ENCODE measurements at regions not wholly inside any gene's neighbourhood (a gene's known extent, or its start where the extent isn't known, plus 50 kb on each side); places are given as distances from the start of the nearest gene placed in this dataset.
"Not testable (repeated sequence)": the region's sequence is repeated elsewhere in the genome, so short reads cannot be mapped to it uniquely, and the experiment has no call there.

- not testable (repeated sequence) for H3K4me1 Mint-ChIP-seq; H3K27me3 Mint-ChIP-seq (ENCODE audit: insufficient read depth, low read depth, poor library complexity); DNase-seq (ENCODE audit: low spot score); H3K27me3 ChIP-seq (ENCODE audit: insufficient read depth); H3K4me3 Mint-ChIP-seq; H3K4me1 ChIP-seq (ENCODE audit: insufficient read depth); H3K27ac Mint-ChIP-seq; H3K27ac ChIP-seq (ENCODE audit: low read depth); H4K20me1 ChIP-seq (replicated peaks; ENCODE audit: insufficient read depth); ATAC-seq; H3K79me2 ChIP-seq (replicated peaks; ENCODE audit: insufficient read depth); H3K36me3 ChIP-seq (ENCODE audit: insufficient read depth); H3K4me2 ChIP-seq; H3K4me3 ChIP-seq; H2AFZ ChIP-seq; H3K9me2 ChIP-seq (ENCODE audit: insufficient read depth); H3F3A ChIP-seq (replicated peaks; ENCODE audit: low read depth)
- H3K36me3 Mint-ChIP-seq (ENCODE audit: low read depth), result peaks cover 13% of the 10 kb centered on the region; the same call in 2 of the 3 replicates
- peaks cover 20% of the 10 kb centered on the region; the same call in 2 of the 3 replicates for H3K9me3 Mint-ChIP-seq
These were observed 299.3 kb downstream of the SLC7A11 start for GRCh38 chr4:137942815-137943214.

GRCh38 chr4:137942015-137942515, 300.1 kb downstream of the SLC7A11 start:
- not testable (repeated sequence) for DNase-seq (ENCODE audit: low spot score); H3K36me3 ChIP-seq (ENCODE audit: insufficient read depth); H3K27me3 Mint-ChIP-seq (ENCODE audit: insufficient read depth, low read depth, poor library complexity); H3K27me3 ChIP-seq (ENCODE audit: insufficient read depth); H3K4me2 ChIP-seq; H3K27ac ChIP-seq (ENCODE audit: low read depth); H3K4me1 ChIP-seq (ENCODE audit: insufficient read depth); H3K4me3 Mint-ChIP-seq; H3K9me2 ChIP-seq (ENCODE audit: insufficient read depth); H3K79me2 ChIP-seq (replicated peaks; ENCODE audit: insufficient read depth); H3K4me3 ChIP-seq; H4K20me1 ChIP-seq (replicated peaks; ENCODE audit: insufficient read depth); H3F3A ChIP-seq (replicated peaks; ENCODE audit: low read depth); ATAC-seq; H3K27ac Mint-ChIP-seq; H3K4me1 Mint-ChIP-seq; H2AFZ ChIP-seq
- Mint-ChIP-seq H3K36me3 (ENCODE audit: low read depth) (peaks cover 13% of the 10 kb centered on the region; the same call in 2 of the 3 replicates), H3K9me3 (peaks cover 20% of the 10 kb centered on the region; the same call in 2 of the 3 replicates)

GRCh38 chr4:137934911-137935310, 307.2 kb downstream of the SLC7A11 start:
- H3K4me1 Mint-ChIP-seq, result no peaks in the 10 kb centered on the region
- ATAC-seq, result no peak

More at GRCh38 chr4:137934911-137935310, 307.2 kb downstream of the SLC7A11 start:
- peaks cover 1% of the 10 kb centered on the region; the same call in 1 of the 3 replicates for H3K9me3 Mint-ChIP-seq
- 0 out of 2 replicates have a peak overlapping the region, but pooled peaks have one; percentile 13 for H3K27ac Mint-ChIP-seq
- no peak for DNase-seq (ENCODE audit: low spot score)
- peaks cover 2% of the 10 kb centered on the region for H3K27me3 Mint-ChIP-seq (ENCODE audit: insufficient read depth, low read depth, poor library complexity)
- H3K4me3 Mint-ChIP-seq, result no peak overlapping the region
- H3K4me2 ChIP-seq, result no peak overlapping the region
- H3K27me3 ChIP-seq (ENCODE audit: insufficient read depth), result no peaks in the 10 kb centered on the region
- no peaks in the 10 kb centered on the region for H3K79me2 ChIP-seq (replicated peaks; ENCODE audit: insufficient read depth)
- H3K9me2 ChIP-seq (ENCODE audit: insufficient read depth), result no peaks in the 10 kb centered on the region
- H2AFZ ChIP-seq, result no peak overlapping the region
- TF ChIP-seq NANOG (IDR thresholded peaks at IDR 0.05; ENCODE audit: borderline replicate concordance) (no peak), ZNF114 (CRISPR knock-in tag; IDR thresholded peaks at IDR 0.05) (no peak), ZNF331 (CRISPR knock-in tag; IDR thresholded peaks at IDR 0.05; ENCODE audit: low read depth) (no peak)
- TF ChIP-seq, protein P1, sequence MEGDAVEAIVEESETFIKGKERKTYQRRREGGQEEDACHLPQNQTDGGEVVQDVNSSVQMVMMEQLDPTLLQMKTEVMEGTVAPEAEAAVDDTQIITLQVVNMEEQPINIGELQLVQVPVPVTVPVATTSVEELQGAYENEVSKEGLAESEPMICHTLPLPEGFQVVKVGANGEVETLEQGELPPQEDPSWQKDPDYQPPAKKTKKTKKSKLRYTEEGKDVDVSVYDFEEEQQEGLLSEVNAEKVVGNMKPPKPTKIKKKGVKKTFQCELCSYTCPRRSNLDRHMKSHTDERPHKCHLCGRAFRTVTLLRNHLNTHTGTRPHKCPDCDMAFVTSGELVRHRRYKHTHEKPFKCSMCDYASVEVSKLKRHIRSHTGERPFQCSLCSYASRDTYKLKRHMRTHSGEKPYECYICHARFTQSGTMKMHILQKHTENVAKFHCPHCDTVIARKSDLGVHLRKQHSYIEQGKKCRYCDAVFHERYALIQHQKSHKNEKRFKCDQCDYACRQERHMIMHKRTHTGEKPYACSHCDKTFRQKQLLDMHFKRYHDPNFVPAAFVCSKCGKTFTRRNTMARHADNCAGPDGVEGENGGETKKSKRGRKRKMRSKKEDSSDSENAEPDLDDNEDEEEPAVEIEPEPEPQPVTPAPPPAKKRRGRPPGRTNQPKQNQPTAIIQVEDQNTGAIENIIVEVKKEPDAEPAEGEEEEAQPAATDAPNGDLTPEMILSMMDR (conservative IDR thresholded peaks at IDR 0.05; ENCODE audit: low read depth in 2 of 2), result no peak
- H3K27ac ChIP-seq (ENCODE audit: low read depth), result no peak overlapping the region
- H4K20me1 ChIP-seq (replicated peaks; ENCODE audit: insufficient read depth), result no peaks in the 10 kb centered on the region
- no peaks in the 10 kb centered on the region for H3K36me3 ChIP-seq (ENCODE audit: insufficient read depth)
- no peak overlapping the region for H3K4me3 ChIP-seq
- no peaks in the 10 kb centered on the region for H3K4me1 ChIP-seq (ENCODE audit: insufficient read depth)
- H3K36me3 Mint-ChIP-seq (ENCODE audit: low read depth), result peaks cover 1% of the 10 kb centered on the region; the same call in 2 of the 3 replicates
- no peaks in the 10 kb centered on the region for H3F3A ChIP-seq (replicated peaks; ENCODE audit: low read depth)
